Hepatocyte (in vitro differentiated cells): ENCODE measurements at regions not wholly inside any gene's neighbourhood (a gene's known extent, or its start where the extent isn't known, plus 50 kb on each side); places are given as distances from the start of the nearest gene placed in this dataset.

Experiments used
- CTCF ChIP-seq: fragments of 200-600 bp; sonication (generic); IDR thresholded peaks from 2 replicates; pipeline ENCODE4 v1.5.1; 2016; ENCODE audit warnings: antibody characterized with exemption, mild to moderate bottlenecking; ENCODE audit not compliant: poor library complexity
- EZH2 ChIP-seq: fragments of 200-600 bp; sonication (generic); IDR thresholded peaks from 2 replicates; pipeline ENCODE4 v1.6.1; 2016; ENCODE audit warnings: antibody characterized with exemption, mild to moderate bottlenecking, borderline replicate concordance
- EZH2phosphoT487 ChIP-seq: fragments of 200-600 bp; sonication (generic); IDR thresholded peaks from one replicate; pipeline ENCODE4 v1.6.1; 2018; ENCODE audit warnings: antibody characterized with exemption, mild to moderate bottlenecking, low read depth, moderate library complexity; ENCODE audit not compliant: unreplicated experiment, severe bottlenecking

- TF ChIP-seq CTCF, result no peak
- TF ChIP-seq EZH2, result no peak
- TF ChIP-seq EZH2phosphoT487, result no peak
These were observed 462.7 kb downstream of the PLOD2 start for GRCh38 chr3:145698250-145698649.
